GM19043 (cell line): ENCODE measurements at regions not wholly inside any gene's neighbourhood (a gene's known extent, or its start where the extent isn't known, plus 50 kb on each side); places are given as distances from the start of the nearest gene placed in this dataset.

Experiments used
- ATAC-seq: cut with Tn5 transposase; IDR thresholded peaks from one replicate; pipeline ENCODE4 v1.9.1; 2021; ENCODE audit warnings: low read depth; ENCODE audit not compliant: unreplicated experiment

- no peak for ATAC-seq
Measured at GRCh38 chr14:61623927-61624326, 71.4 kb upstream of the HIF1A start.

- ATAC-seq = no peak
Measured at GRCh38 chr14:61625165-61625564, 70.1 kb upstream of the HIF1A start.

- ATAC-seq = no peak
Measured at GRCh38 chr14:61627612-61628011, 67.7 kb upstream of the HIF1A start.

GRCh38 chr14:61628016-61628725, 67.1 kb upstream of the HIF1A start:
- ATAC-seq = no peak

GRCh38 chr14:61630399-61631044, 64.8 kb upstream of the HIF1A start:
- no peak for ATAC-seq

GRCh38 chr14:61631045-61631687, 64.1 kb upstream of the HIF1A start:
- ATAC-seq = no peak

- ATAC-seq = no peak
Measured at GRCh38 chr14:61632401-61632800, 62.9 kb upstream of the HIF1A start.

GRCh38 chr14:61632807-61633206, 62.5 kb upstream of the HIF1A start:
- ATAC-seq = no peak

- no peak for ATAC-seq
Measured at GRCh38 chr14:61636291-61636690, 59.0 kb upstream of the HIF1A start.

GRCh38 chr14:61636779-61637178, 58.5 kb upstream of the HIF1A start:
- ATAC-seq = no peak

- ATAC-seq = no peak
Measured at GRCh38 chr14:61638595-61639387, 56.5 kb upstream of the HIF1A start.

GRCh38 chr14:61640158-61641136, 54.9 kb upstream of the HIF1A start:
- no peak for ATAC-seq

- no peak for ATAC-seq
Measured at GRCh38 chr14:61641914-61642613, 53.2 kb upstream of the HIF1A start.

GRCh38 chr14:61642614-61642982, 52.7 kb upstream of the HIF1A start:
- no peak for ATAC-seq

- no peak for ATAC-seq
Measured at GRCh38 chr14:61643555-61643954, 51.8 kb upstream of the HIF1A start.

- no peak for ATAC-seq
Measured at GRCh38 chr14:61644175-61644574, 51.1 kb upstream of the HIF1A start.

- no peak for ATAC-seq
Measured at GRCh38 chr14:61644834-61645233, 50.5 kb upstream of the HIF1A start.

GRCh38 chr14:61645247-61645646, 50.1 kb upstream of the HIF1A start:
- ATAC-seq = no peak
